Fibroblast of lung (primary cell): ENCODE measurements at regions not wholly inside any gene's neighbourhood (a gene's known extent, or its start where the extent isn't known, plus 50 kb on each side); places are given as distances from the start of the nearest gene placed in this dataset.

Source experiments
- DNase-seq, 2 donors: peaks; one replicate each; pipeline versions ENCODE4 v3.0.0 to v3.0.0-alpha.2; 2010; ENCODE audit warnings: low read depth in 2 of 2
- H2AFZ ChIP-seq: 2 replicates; pipeline ENCODE4 v1.5.1; 2012; ENCODE audit warnings: low read length, control low read depth, inconsistent platforms
- H3K27ac ChIP-seq: 2 replicates; pipeline ENCODE4 v1.5.1; 2011; ENCODE audit warnings: low read length, control low read depth; ENCODE audit not compliant: insufficient read depth
- H3K27me3 ChIP-seq: 2 replicates; pipeline ENCODE4 v1.5.1; 2011; ENCODE audit warnings: mild to moderate bottlenecking, low read length; ENCODE audit not compliant: control insufficient read depth, insufficient read depth
- H3K36me3 ChIP-seq: 2 replicates; pipeline ENCODE4 v1.5.1; 2011; ENCODE audit warnings: low read length; ENCODE audit not compliant: control insufficient read depth, insufficient read depth
- H3K4me1 ChIP-seq: 2 replicates; pipeline ENCODE4 v1.5.1; 2011; ENCODE audit warnings: low read length; ENCODE audit not compliant: control insufficient read depth, insufficient read depth; ENCODE audit errors: extremely low read depth
- H3K4me2 ChIP-seq: 2 replicates; pipeline ENCODE4 v1.5.1; 2011; ENCODE audit warnings: low read length, control low read depth; ENCODE audit not compliant: insufficient read depth; ENCODE audit errors: extremely low read depth
- H3K4me3 ChIP-seq, 4 experiments: fragments of 200-600 bp in 1 of 4; sonication (generic) in 1 of 4; replicated peaks in 1 of 4; 2 replicates each; pipeline ENCODE4 v1.5.1; 2011 to 2016; ENCODE audit warnings: low read length in 4 of 4, low read depth in 3 of 4, mild to moderate bottlenecking in 3 of 4, control low read depth in 2 of 4, inconsistent platforms in 1 of 4, mixed read lengths in 1 of 4; ENCODE audit not compliant: insufficient read depth in 1 of 4; ENCODE audit errors: control extremely low read depth in 1 of 4
- H3K79me2 ChIP-seq: 2 replicates; pipeline ENCODE4 v1.5.1; 2012; ENCODE audit warnings: mild to moderate bottlenecking, low read length, inconsistent platforms; ENCODE audit not compliant: control insufficient read depth, insufficient read depth
- H3K9ac ChIP-seq: 2 replicates; pipeline ENCODE4 v1.5.1; 2011; ENCODE audit warnings: mild to moderate bottlenecking, low read length, control low read depth; ENCODE audit not compliant: insufficient read depth
- H3K9me3 ChIP-seq: 2 replicates; pipeline ENCODE4 v1.5.1; 2012; ENCODE audit warnings: low read depth, low read length; ENCODE audit not compliant: control insufficient read depth, insufficient read depth
- H4K20me1 ChIP-seq: 2 replicates; pipeline ENCODE4 v1.5.1; 2011; ENCODE audit warnings: low read length; ENCODE audit not compliant: control insufficient read depth, insufficient read depth; ENCODE audit errors: extremely low read depth
- CTCF ChIP-seq, 2 donors: IDR thresholded peaks in 1 of 2; conservative IDR thresholded peaks in 1 of 2; 1 replicate in 1 of 2; 2 replicates in 1 of 2; pipeline ENCODE4 v1.5.1; 2011 to 2012; ENCODE audit warnings: low read length in 2 of 2, control low read depth in 1 of 2, inconsistent platforms in 1 of 2, low read depth in 1 of 2, mild to moderate bottlenecking in 1 of 2
- EZH2 ChIP-seq: IDR thresholded peaks from 2 replicates; pipeline ENCODE4 v1.5.1; 2012; ENCODE audit warnings: low read length, control low read depth, mild to moderate bottlenecking; ENCODE audit errors: missing control alignments

- Histone ChIP-seq H3K9me3 (no peaks in the 10 kb centered on the region), H3K36me3 (no peaks in the 10 kb centered on the region), H3K4me1 (no peaks in the 10 kb centered on the region), H3K4me2 (no peak overlapping the region), H4K20me1 (no peaks in the 10 kb centered on the region), H3K9ac (no peak overlapping the region), H3K27ac (no peak overlapping the region), H3K79me2 (no peaks in the 10 kb centered on the region), H2AFZ (no peak overlapping the region), H3K27me3 (no peaks in the 10 kb centered on the region), H3K4me3 (no peak overlapping the region)
- no peak for TF ChIP-seq EZH2
- TF ChIP-seq CTCF (conservative IDR thresholded peaks at IDR 0.05 in 1 of 2, IDR thresholded peaks at IDR 0.05 in 1 of 2; ENCODE audit: low read depth in 1 of 2, low read length in 2 of 2) = no peak
- DNase-seq = peak in 1 of 2 donors; percentile 89
Observed at GRCh38 chr3:168722091-168722490, 626.4 kb upstream of the GOLIM4 start.

GRCh38 chr3:168714609-168715240 is 619.0 kb upstream of the GOLIM4 start:
- no peaks in the 10 kb centered on the region for H4K20me1 ChIP-seq
- DNase-seq = no peak
- H3K79me2 ChIP-seq = no peaks in the 10 kb centered on the region
- H3K4me1 ChIP-seq = no peaks in the 10 kb centered on the region
- no peaks in the 10 kb centered on the region for H3K27me3 ChIP-seq
- no peaks in the 10 kb centered on the region for H3K36me3 ChIP-seq
- H3K4me3 ChIP-seq = no peak overlapping the region
- H3K4me2 ChIP-seq = no peak overlapping the region
- H3K27ac ChIP-seq = no peak overlapping the region
- H3K9me3 ChIP-seq = no peaks in the 10 kb centered on the region
- no peak overlapping the region for H2AFZ ChIP-seq
- H3K9ac ChIP-seq = no peak overlapping the region
- TF ChIP-seq EZH2 = no peak
- TF ChIP-seq CTCF (conservative IDR thresholded peaks at IDR 0.05 in 1 of 2, IDR thresholded peaks at IDR 0.05 in 1 of 2; ENCODE audit: low read depth in 1 of 2, low read length in 2 of 2) = no peak

GRCh38 chr3:168709073-168709472 is 613.3 kb upstream of the GOLIM4 start:
- H3K27me3 ChIP-seq = no peaks in the 10 kb centered on the region
- H3K27ac ChIP-seq = no peak overlapping the region
- TF ChIP-seq EZH2 = no peak
- no peak for TF ChIP-seq CTCF (conservative IDR thresholded peaks at IDR 0.05 in 1 of 2, IDR thresholded peaks at IDR 0.05 in 1 of 2; ENCODE audit: low read depth in 1 of 2, low read length in 2 of 2)
- no peaks in the 10 kb centered on the region for H3K36me3 ChIP-seq
- no peaks in the 10 kb centered on the region for H4K20me1 ChIP-seq
- no peak overlapping the region for H3K4me3 ChIP-seq
- no peak overlapping the region for H3K9ac ChIP-seq
- no peak overlapping the region for H2AFZ ChIP-seq
- no peaks in the 10 kb centered on the region for H3K4me1 ChIP-seq
- no peaks in the 10 kb centered on the region for H3K9me3 ChIP-seq
- DNase-seq = no peak
- H3K79me2 ChIP-seq = no peaks in the 10 kb centered on the region
- no peak overlapping the region for H3K4me2 ChIP-seq
